ENCODE measurements at regions not wholly inside any gene's neighbourhood (a gene's known extent, or its start where the extent isn't known, plus 50 kb on each side); places are given as distances from the start of the nearest gene placed in this dataset.

- peaks cover 0 to 7% of the 10 kb centered on the region in 2 experiments; a peak in 1 of 4 replicates for H3K4me1 ChIP-seq (ENCODE audit: control insufficient read depth in 1 of 2, insufficient read depth in 2 of 2, low read depth in 1 of 2, low read length in 1 of 2)
- no peak overlapping the region for H3K27ac ChIP-seq (ENCODE audit: low read depth in 2 of 2, low read length in 1 of 2)
- H3K9me3 ChIP-seq: no peaks in the 10 kb centered on the region
- ChIA-PET CTCF (interaction anchor here (0.7 to 2.0 kb wide), 2 partner anchors 10 kb away, joined by 3 to 5 read pairs; no protein-coding TSS in a partner anchor), POLR2A (no interaction called here)
- WGBS (ENCODE audit: low lambda C conversion rate): 79% methylated on average over 8 of the region's 9 CpGs
- no peak for DNase-seq
- TF ChIP-seq NFIC (IDR thresholded peaks at IDR 0.05; ENCODE audit: borderline replicate concordance) (no peak), FOXJ3 (CRISPR knock-in tag; IDR thresholded peaks at IDR 0.05) (no peak), USF1 (IDR thresholded peaks at IDR 0.05; ENCODE audit: borderline replicate concordance, low read depth) (no peak), GATA2 (CRISPR knock-in tag; IDR thresholded peaks at IDR 0.05) (no peak), EP300 (IDR thresholded peaks at IDR 0.05; ENCODE audit: borderline replicate concordance in 1 of 2, low read depth in 1 of 2, low read length in 1 of 2) (no peak), RFX5 (IDR thresholded peaks at IDR 0.05; ENCODE audit: low read length) (no peak), RXRA (IDR thresholded peaks at IDR 0.05; ENCODE audit: borderline replicate concordance, low read depth) (no peak), GABPA (IDR thresholded peaks at IDR 0.05; ENCODE audit: low read depth) (no peak)
- no peaks in the 10 kb centered on the region for H3K9me2 ChIP-seq
- no peak overlapping the region for H3K4me2 ChIP-seq
- no peaks in the 10 kb centered on the region for H4K20me1 ChIP-seq (ENCODE audit: insufficient read depth)
- no peaks in the 10 kb centered on the region for H3K79me2 ChIP-seq (ENCODE audit: insufficient read depth)
- H3K4me3 ChIP-seq (ENCODE audit: low read depth in 2 of 2, low read length in 1 of 2): no peak overlapping the region
- H3K36me3 ChIP-seq (replicated peaks in 1 of 2; ENCODE audit: control insufficient read depth in 1 of 2, insufficient read depth in 2 of 2, low read length in 1 of 2): no peaks in the 10 kb centered on the region
- H3K27me3 ChIP-seq (ENCODE audit: insufficient read depth): no peaks in the 10 kb centered on the region
- no peaks in the 10 kb centered on the region for H3F3A ChIP-seq (replicated peaks; ENCODE audit: insufficient read depth)
- H3K9ac ChIP-seq: no peak overlapping the region
- H2AFZ ChIP-seq (ENCODE audit: low read depth): no peak overlapping the region
Measured at GRCh38 chr2:111688482-111688881, 195.5 kb downstream of the ANAPC1 start.

GRCh38 chr2:111689174-111689573, 194.8 kb downstream of the ANAPC1 start:
- no peak for DNase-seq
- H3F3A ChIP-seq (replicated peaks; ENCODE audit: insufficient read depth): no peaks in the 10 kb centered on the region
- no peak overlapping the region for H2AFZ ChIP-seq (ENCODE audit: low read depth)
- H3K4me2 ChIP-seq: no peak overlapping the region
- no peak overlapping the region for H3K9ac ChIP-seq
- H3K27me3 ChIP-seq (ENCODE audit: insufficient read depth): no peaks in the 10 kb centered on the region
- ChIA-PET POLR2A (no interaction called here), CTCF (interaction anchor here (1.3 kb wide), 1 partner anchor 29 kb away, joined by 4 read pairs; no protein-coding TSS in a partner anchor)
- H4K20me1 ChIP-seq (ENCODE audit: insufficient read depth): no peaks in the 10 kb centered on the region
- TF ChIP-seq EP300 (IDR thresholded peaks at IDR 0.05; ENCODE audit: borderline replicate concordance in 1 of 2, low read depth in 1 of 2, low read length in 1 of 2): no peak
- TF ChIP-seq YY1 (IDR thresholded peaks at IDR 0.05; ENCODE audit: low read depth): no peak
- TF ChIP-seq MAX (IDR thresholded peaks at IDR 0.05; ENCODE audit: low read depth): no peak
- TF ChIP-seq TEAD4 (IDR thresholded peaks at IDR 0.05; ENCODE audit: borderline replicate concordance, insufficient read depth): no peak
- no peak for TF ChIP-seq TAF1 (IDR thresholded peaks at IDR 0.05; ENCODE audit: borderline replicate concordance, low read depth, low read length)
- TF ChIP-seq GATA2 (CRISPR knock-in tag; IDR thresholded peaks at IDR 0.05): no peak
- no peak for TF ChIP-seq RAD21 (IDR thresholded peaks at IDR 0.05; ENCODE audit: low read length)
- TF ChIP-seq FOXJ3 (CRISPR knock-in tag; IDR thresholded peaks at IDR 0.05): no peak
- no peak for TF ChIP-seq NFIC (IDR thresholded peaks at IDR 0.05; ENCODE audit: borderline replicate concordance)
- TF ChIP-seq EZH2phosphoT487 (IDR thresholded peaks at IDR 0.05; ENCODE audit: borderline replicate concordance, low read depth): no peak
- no peak for TF ChIP-seq PBX3 (IDR thresholded peaks at IDR 0.05)
- no peak for TF ChIP-seq USF2 (IDR thresholded peaks at IDR 0.05; ENCODE audit: borderline replicate concordance, low read depth, low read length)
- TF ChIP-seq RCOR1 (IDR thresholded peaks at IDR 0.05; ENCODE audit: low read length): no peak
- H3K36me3 ChIP-seq (replicated peaks in 1 of 2; ENCODE audit: control insufficient read depth in 1 of 2, insufficient read depth in 2 of 2, low read length in 1 of 2): no peaks in the 10 kb centered on the region
- H3K9me3 ChIP-seq: no peaks in the 10 kb centered on the region
- no peaks in the 10 kb centered on the region for H3K79me2 ChIP-seq (ENCODE audit: insufficient read depth)
- H3K4me3 ChIP-seq (ENCODE audit: low read depth in 2 of 2, low read length in 1 of 2): no peak overlapping the region
- H3K9me2 ChIP-seq: no peaks in the 10 kb centered on the region
- peaks cover 0 to 7% of the 10 kb centered on the region in 2 experiments; a peak in 1 of 4 replicates for H3K4me1 ChIP-seq (ENCODE audit: control insufficient read depth in 1 of 2, insufficient read depth in 2 of 2, low read depth in 1 of 2, low read length in 1 of 2)
- no peak overlapping the region for H3K27ac ChIP-seq (ENCODE audit: low read depth in 2 of 2, low read length in 1 of 2)
